HCT116 (cell line): ENCODE measurements at regions not wholly inside any gene's neighbourhood (a gene's known extent, or its start where the extent isn't known, plus 50 kb on each side); places are given as distances from the start of the nearest gene placed in this dataset.

Experiments used
- ATAC-seq: fragments of 200-7000 bp; cut with Tn5 transposase; 2 replicates; pipeline ENCODE4 v1.9.1; 2020; ENCODE audit warnings: mild to moderate bottlenecking, moderate library complexity
- BruUV-seq: library from RNA; stranded (reverse); fragments of 400-500 nt; replicated peaks from 2 replicates; lab custom pipeline; 2021; lab: Mats Ljungman, UMichigan
- CTCF ChIA-PET: fragments of 300-600 bp; sonication (Branson Sonifier 250); formaldehyde crosslinking; loops from one replicate; lab custom pipeline; 2021; ENCODE audit warnings: antibody characterized with exemption; lab: Charles Lee
- POLR2A ChIA-PET: fragments of 300-600, 350-600 bp; sonication (Branson Sonifier 250); formaldehyde crosslinking; loops from one replicate; lab custom pipeline; 2021; ENCODE audit warnings: antibody characterized with exemption; lab: Charles Lee
- RAD21 ChIA-PET, 2 experiments: fragments of 300-600 bp; sonication (Branson Sonifier 250); formaldehyde crosslinking; loops; one replicate each; lab custom pipeline; 2023; ENCODE audit warnings: low total read pairs in 2 of 2; ENCODE audit not compliant: uncharacterized antibody in 2 of 2, unreplicated experiment in 2 of 2, low non-redundant PET in 1 of 2; lab: Charles Lee
- DNase-seq: peaks from one replicate; pipeline ENCODE4 v3.0.0-alpha.2; 2010; ENCODE audit warnings: low read depth, low spot score
- H2AFZ ChIP-seq: fragments of 200-600 bp; shearing (Covaris generic), sonication (generic); 2 replicates; pipeline ENCODE4 v1.6.1; 2017; ENCODE audit warnings: low read depth, mixed run types, mixed read lengths, antibody characterized with exemption, low read length; ENCODE audit not compliant: poor library complexity, severe bottlenecking
- H3K27ac ChIP-seq: 2 replicates; pipeline ENCODE4 v1.5.1; 2012; ENCODE audit warnings: low read depth, low read length
- H3K27me3 ChIP-seq: fragments of 200-600 bp; sonication (generic); 2 replicates; pipeline ENCODE4 v1.6.1; 2016; ENCODE audit warnings: mixed run types, low read length, mixed read lengths; ENCODE audit not compliant: insufficient read depth
- H3K36me3 ChIP-seq, 2 experiments: fragments of 200-500 bp in 1 of 2; fragments of 200-600 bp in 1 of 2; sonication (Bioruptor generic) in 1 of 2; sonication (generic) in 1 of 2; 2 replicates each; pipeline versions ENCODE4 v1.5.1 to v1.6.1; 2014 to 2016; ENCODE audit warnings: low read length in 2 of 2, inconsistent platforms in 1 of 2, mixed read lengths in 1 of 2, mixed run types in 1 of 2; ENCODE audit not compliant: insufficient read depth in 2 of 2, control insufficient read depth in 1 of 2
- H3K4me1 ChIP-seq, 2 experiments: fragments of 200-600 bp in 1 of 2; sonication (generic) in 1 of 2; 2 replicates each; pipeline versions ENCODE4 v1.5.1 to v1.6.1; 2012 to 2017; ENCODE audit warnings: low read length in 2 of 2, inconsistent platforms in 1 of 2, mild to moderate bottlenecking in 1 of 2, mixed read lengths in 1 of 2, mixed run types in 1 of 2, moderate library complexity in 1 of 2; ENCODE audit not compliant: insufficient read depth in 2 of 2, control insufficient read depth in 1 of 2
- H3K4me2 ChIP-seq: fragments of 200-600 bp; sonication (generic); 2 replicates; pipeline ENCODE4 v1.6.1; 2017; ENCODE audit warnings: mixed run types, low read length, mixed read lengths
- H3K4me3 ChIP-seq, 2 experiments: fragments of 200-600 bp in 1 of 2; sonication (generic) in 1 of 2; replicated peaks in 1 of 2; 2 replicates each; pipeline ENCODE4 v1.5.1; 2011 to 2016; ENCODE audit warnings: low read length in 2 of 2, control low read depth in 1 of 2, low read depth in 1 of 2, mild to moderate bottlenecking in 1 of 2, mixed read lengths in 1 of 2, mixed run types in 1 of 2
- H3K79me2 ChIP-seq: fragments of 200-600 bp; sonication (generic); 2 replicates; pipeline ENCODE4 v1.6.1; 2017; ENCODE audit warnings: mild to moderate bottlenecking, mixed run types, low read length, moderate library complexity, mixed read lengths; ENCODE audit not compliant: insufficient read depth
- H3K9ac ChIP-seq: fragments of 200-600 bp; sonication (generic); 2 replicates; pipeline ENCODE4 v1.6.1; 2016; ENCODE audit warnings: low read length, mixed read lengths
- H3K9me2 ChIP-seq: fragments of 200-600 bp; sonication (generic), shearing (Covaris generic); 2 replicates; pipeline ENCODE4 v1.6.1; 2017; ENCODE audit warnings: mixed run types, mild to moderate bottlenecking, moderate library complexity; ENCODE audit not compliant: insufficient read depth
- H3K9me3 ChIP-seq, 2 experiments: fragments of 200-500 bp in 1 of 2; fragments of 200-600 bp in 1 of 2; sonication (Bioruptor generic) in 1 of 2; sonication (generic) in 1 of 2; 2 replicates each; pipeline ENCODE4 v1.6.1; 2014 to 2017; ENCODE audit warnings: low read length in 2 of 2, mixed read lengths in 2 of 2, inconsistent platforms in 1 of 2, low read depth in 1 of 2, mild to moderate bottlenecking in 1 of 2, mixed run types in 1 of 2, moderate library complexity in 1 of 2; ENCODE audit not compliant: control insufficient read depth in 1 of 2, insufficient read depth in 1 of 2
- H4K20me1 ChIP-seq: fragments of 200-600 bp; sonication (generic), shearing (Covaris generic); 2 replicates; pipeline ENCODE4 v1.6.1; 2017; ENCODE audit warnings: mixed run types, mild to moderate bottlenecking, moderate library complexity; ENCODE audit not compliant: insufficient read depth
- ATF3 ChIP-seq: IDR thresholded peaks from 2 replicates; pipeline ENCODE4 v1.6.1; 2012
- CBX3 ChIP-seq: IDR thresholded peaks from 2 replicates; pipeline ENCODE4 v1.6.1; 2012; ENCODE audit warnings: low read depth
- CEBPB ChIP-seq: IDR thresholded peaks from 2 replicates; pipeline ENCODE4 v1.6.1; 2012; ENCODE audit warnings: low read depth
- EGR1 ChIP-seq: IDR thresholded peaks from 2 replicates; pipeline ENCODE4 v1.6.1; 2012; ENCODE audit warnings: low read depth
- ELF1 ChIP-seq: IDR thresholded peaks from 2 replicates; pipeline ENCODE4 v1.6.1; 2012; ENCODE audit warnings: low read depth, borderline replicate concordance
- EZH2 ChIP-seq: fragments of 200-600 bp; sonication (generic); IDR thresholded peaks from 2 replicates; pipeline ENCODE4 v1.6.1; 2017; ENCODE audit warnings: antibody characterized with exemption, mixed run types
- EZH2phosphoT487 ChIP-seq: fragments of 200-600 bp; IDR thresholded peaks from 2 replicates; pipeline ENCODE4 v1.6.1; 2018; ENCODE audit warnings: antibody characterized with exemption, borderline replicate concordance
- FOSL1 ChIP-seq: IDR thresholded peaks from 2 replicates; pipeline ENCODE4 v1.6.1; 2012; ENCODE audit warnings: low read depth
- JUND ChIP-seq: IDR thresholded peaks from 2 replicates; pipeline ENCODE4 v1.6.1; 2012
- POLR2A ChIP-seq: IDR thresholded peaks from 2 replicates; pipeline ENCODE4 v1.7.0; 2011; ENCODE audit warnings: borderline replicate concordance; ENCODE audit not compliant: insufficient read depth, insufficient read length; ENCODE audit errors: extremely low read depth
- POLR2AphosphoS5 ChIP-seq: IDR thresholded peaks from 2 replicates; pipeline ENCODE4 v1.6.1; 2011; ENCODE audit warnings: mild to moderate bottlenecking, low read depth, low read length, moderate library complexity
- RAD21 ChIP-seq: IDR thresholded peaks from 2 replicates; pipeline ENCODE4 v1.6.1; 2012; ENCODE audit warnings: low read depth, mild to moderate bottlenecking
- SIN3A ChIP-seq: IDR thresholded peaks from 2 replicates; pipeline ENCODE4 v1.6.1; 2012; ENCODE audit warnings: low read depth
- SRF ChIP-seq: IDR thresholded peaks from 2 replicates; pipeline ENCODE4 v1.6.1; 2012; ENCODE audit warnings: low read depth
- TCF7L2 ChIP-seq: IDR thresholded peaks from 2 replicates; pipeline ENCODE4 v1.7.0; 2011; ENCODE audit warnings: borderline replicate concordance, inconsistent platforms; ENCODE audit not compliant: insufficient read depth, insufficient read length; ENCODE audit errors: extremely low read depth
- YY1 ChIP-seq: IDR thresholded peaks from 2 replicates; pipeline ENCODE4 v1.6.1; 2011; ENCODE audit warnings: low read length, low read depth, moderate library complexity, mild to moderate bottlenecking; ENCODE audit not compliant: insufficient replicate concordance; ENCODE audit errors: extremely low read depth
- ZBTB33 ChIP-seq: IDR thresholded peaks from 2 replicates; pipeline ENCODE4 v1.6.1; 2011; ENCODE audit warnings: mild to moderate bottlenecking, low read length, moderate library complexity; ENCODE audit not compliant: insufficient replicate concordance; ENCODE audit errors: extremely low read depth
- ZFX ChIP-seq: fragments of 450-650 bp; IDR thresholded peaks from 2 replicates; pipeline ENCODE4 v1.6.1; 2017
- ZNF274 ChIP-seq: fragments of 200-500 bp; sonication (Bioruptor generic); IDR thresholded peaks from 2 replicates; pipeline ENCODE4 v1.6.1; 2014; ENCODE audit warnings: mild to moderate bottlenecking, low read depth, low read length, inconsistent platforms
- intact Hi-C: fragments of 100-400 bp; cut with micrococcal nuclease; formaldehyde crosslinking; loops from 2 replicates; pipeline ENCODE4 v1.10.0; 2022

GRCh38 chr5:107786424-107786823, 115.7 kb upstream of the EFNA5 start:
- Histone ChIP-seq H3K4me3 (no peak overlapping the region), H3K79me2 (no peaks in the 10 kb centered on the region), H4K20me1 (no peaks in the 10 kb centered on the region), H3K4me2 (no peak overlapping the region), H3K36me3 (no peaks in the 10 kb centered on the region), H2AFZ (no peak overlapping the region), H3K27me3 (no peaks in the 10 kb centered on the region), H3K27ac (no peak overlapping the region), H3K9me3 (no peaks in the 10 kb centered on the region; a peak in 1 of 4 replicates), H3K4me1 (no peaks in the 10 kb centered on the region), H3K9me2 (no peaks in the 10 kb centered on the region), H3K9ac (no peak overlapping the region)
- ATAC-seq = no peak
- intact Hi-C loops = no loop called here
- BruUV-seq = no TSS peak
- ChIA-PET RAD21 (no interaction called here), POLR2A (no interaction called here), CTCF (no interaction called here)
- DNase-seq = no peak
- no peak for TF ChIP-seq SIN3A
- TF ChIP-seq POLR2A = no peak
- TF ChIP-seq JUND = no peak
- TF ChIP-seq EZH2 = no peak
- no peak for TF ChIP-seq EZH2phosphoT487
- no peak for TF ChIP-seq TCF7L2
- TF ChIP-seq YY1 = no peak
- TF ChIP-seq CEBPB = no peak
- no peak for TF ChIP-seq ZBTB33
- no peak for TF ChIP-seq FOSL1
- TF ChIP-seq ZFX = no peak
- TF ChIP-seq SRF = no peak
- no peak for TF ChIP-seq RAD21
- TF ChIP-seq POLR2AphosphoS5 = no peak
- TF ChIP-seq CBX3 = no peak
- no peak for TF ChIP-seq ELF1
- TF ChIP-seq ZNF274 = no peak
- TF ChIP-seq EGR1 = no peak
- no peak for TF ChIP-seq ATF3
